A549 (cell line): ENCODE measurements at regions not wholly inside any gene's neighbourhood (a gene's known extent, or its start where the extent isn't known, plus 50 kb on each side); places are given as distances from the start of the nearest gene placed in this dataset.

ENCODE experiments used
- ATAC-seq, 2 experiments: fragments of 200-7000 bp in 1 of 2; fragments of >200 bp in 1 of 2; cut with Nextera tagmentation in 1 of 2; cut with Tn5 transposase in 1 of 2; 3 replicates each; pipeline versions ENCODE4 v1.8.0 to v1.9.1; 2018 to 2020; ENCODE audit warnings: mild to moderate bottlenecking in 1 of 2, moderate library complexity in 1 of 2
- CTCF ChIA-PET: fragments of 300-600 bp; sonication (Branson Sonifier 250); formaldehyde crosslinking; extraction: SDS; loops from one replicate; lab custom pipeline; 2021; ENCODE audit warnings: antibody characterized with exemption, inconsistent platforms; lab: Yijun Ruan, JAX
- POLR2A ChIA-PET: fragments of 350-600 bp; formaldehyde crosslinking; extraction: SDS; loops from one replicate; lab custom pipeline; 2021; ENCODE audit warnings: antibody characterized with exemption, inconsistent platforms; lab: Yijun Ruan, JAX
- DNase-seq, 2 experiments: peaks; one replicate each; pipeline versions ENCODE4 v3.0.0 to v3.0.0-alpha.2; 2011 to 2016; ENCODE audit warnings: low read depth in 1 of 2, low spot score in 1 of 2
- FAIRE-seq: peaks from 2 replicates; lab custom pipeline; 2011; peaks lifted over from hg19 to GRCh38; lab: Jason Lieb, UNC
- H3K27ac ChIP-seq, 2 experiments: fragments of >200 bp; sonication (Bioruptor Twin); formaldehyde crosslinking; 3 replicates each; pipeline ENCODE4 v1.5.1; 2016 to 2017
- H3K4me1 ChIP-seq: fragments of >200 bp; sonication (Bioruptor Twin); formaldehyde crosslinking; 3 replicates; pipeline ENCODE4 v1.6.1; 2016
- H3K4me2 ChIP-seq: fragments of >200 bp; sonication (Bioruptor Twin); formaldehyde crosslinking; 3 replicates; pipeline ENCODE4 v1.6.1; 2016
- H3K4me3 ChIP-seq: fragments of >200 bp; sonication (Bioruptor Twin); formaldehyde crosslinking; 3 replicates; pipeline ENCODE4 v1.5.1; 2016
- H3K9me3 ChIP-seq: fragments of >200 bp; sonication (Bioruptor Twin); formaldehyde crosslinking; 3 replicates; pipeline ENCODE4 v1.6.1; 2016
- ATOH8 ChIP-seq: fragments of 250-450 bp; sonication (Bioruptor Pico); IDR thresholded peaks from 2 replicates; pipeline ENCODE4 v1.5.0; 2020; ENCODE audit warnings: low read depth, mild to moderate bottlenecking, moderate library complexity
- CBX8 ChIP-seq: fragments of 200-600 bp; sonication (generic); IDR thresholded peaks from 2 replicates; pipeline ENCODE4 v1.6.1; 2016
- CHD2 ChIP-seq: fragments of 150-350 bp; IDR thresholded peaks from 2 replicates; pipeline ENCODE4 v1.6.1; 2014; ENCODE audit warnings: low read length; ENCODE audit not compliant: partially characterized antibody
- CHD4 ChIP-seq: fragments of 200-600 bp; sonication (generic); IDR thresholded peaks from 2 replicates; pipeline ENCODE4 v1.6.1; 2016; ENCODE audit warnings: antibody characterized with exemption, mild to moderate bottlenecking, borderline replicate concordance
- CTCF ChIP-seq: fragments of >200 bp; sonication (Bioruptor Twin); formaldehyde crosslinking; IDR thresholded peaks from 3 replicates; pipeline ENCODE4 v1.5.1; 2016
- FOSB ChIP-seq: fragments of 250-450 bp; sonication (Bioruptor Pico); IDR thresholded peaks from 2 replicates; pipeline ENCODE4 v1.5.0; 2020; ENCODE audit warnings: mild to moderate bottlenecking, moderate library complexity
- FOSL2 ChIP-seq, 2 experiments: fragments of 450-650 bp in 1 of 2; fragments of >200 bp in 1 of 2; sonication (Bioruptor Twin) in 1 of 2; formaldehyde crosslinking; IDR thresholded peaks; 2 replicates each; pipeline versions ENCODE4 v1.5.0 to v1.6.1; 2016 to 2020; ENCODE audit warnings: mild to moderate bottlenecking in 1 of 2, moderate library complexity in 1 of 2
- FOXS1 ChIP-seq: fragments of 250-450 bp; sonication (Bioruptor Pico); IDR thresholded peaks from 2 replicates; pipeline ENCODE4 v1.5.0; 2020; ENCODE audit warnings: mild to moderate bottlenecking, moderate library complexity
- HOXB13 ChIP-seq: fragments of 250-450 bp; sonication (Bioruptor Pico); IDR thresholded peaks from 2 replicates; pipeline ENCODE4 v1.5.0; 2020; ENCODE audit warnings: low read depth, mild to moderate bottlenecking, moderate library complexity
- HOXB5 ChIP-seq: fragments of 250-450 bp; sonication (Bioruptor Pico); IDR thresholded peaks from 2 replicates; pipeline ENCODE4 v1.5.0; 2020; ENCODE audit warnings: mild to moderate bottlenecking, moderate library complexity
- JUNB ChIP-seq: fragments of >200 bp; sonication (Bioruptor Twin); formaldehyde crosslinking; IDR thresholded peaks from 2 replicates; pipeline ENCODE4 v1.6.1; 2016
- KDM5A ChIP-seq: fragments of 200-600 bp; sonication (generic); IDR thresholded peaks from 2 replicates; pipeline ENCODE4 v1.6.1; 2016; ENCODE audit warnings: antibody characterized with exemption, mild to moderate bottlenecking
- MAFK ChIP-seq: fragments of 450-650 bp; IDR thresholded peaks from 2 replicates; pipeline ENCODE4 v1.6.1; 2014; ENCODE audit not compliant: partially characterized antibody
- PBX3 ChIP-seq: IDR thresholded peaks from 2 replicates; pipeline ENCODE4 v1.6.1; 2012
- SREBF2 ChIP-seq: fragments of 450-650 bp; IDR thresholded peaks from 2 replicates; pipeline ENCODE4 v1.6.1; 2014; ENCODE audit warnings: mild to moderate bottlenecking, moderate library complexity
- WGBS: methylation state at CpG from one replicate; pipeline ENCODE4 v1.1.6; 2017; ENCODE audit errors: missing lambda C conversion rate; 5-methylcytosine and 5-hydroxymethylcytosine counted together
- TF ChIP-seq, protein P1 (sequence below): IDR thresholded peaks from 2 replicates; pipeline ENCODE4 v1.6.1; 2012
- TF ChIP-seq, protein P2 (sequence below): fragments of 450-650 bp; IDR thresholded peaks from 2 replicates; pipeline ENCODE4 v1.6.1; 2014; ENCODE audit warnings: antibody characterized with exemption
- TF ChIP-seq, protein P3 (sequence below): fragments of 150-350 bp; IDR thresholded peaks from 2 replicates; pipeline ENCODE4 v1.6.1; 2014; ENCODE audit warnings: low read depth, mild to moderate bottlenecking, low read length

GRCh38 chr6:153720732-153721131 is 318.3 kb upstream of the OPRM1 start:
- H3K4me3 ChIP-seq = no peak overlapping the region
- no peak for FAIRE-seq
- ATAC-seq = no peak
- TF ChIP-seq, protein P1, sequence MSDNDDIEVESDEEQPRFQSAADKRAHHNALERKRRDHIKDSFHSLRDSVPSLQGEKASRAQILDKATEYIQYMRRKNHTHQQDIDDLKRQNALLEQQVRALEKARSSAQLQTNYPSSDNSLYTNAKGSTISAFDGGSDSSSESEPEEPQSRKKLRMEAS = no peak
- no peak for TF ChIP-seq PBX3
- no peak for TF ChIP-seq JUNB
- TF ChIP-seq, all 56 proteins: peak for 0
- H3K9me3 ChIP-seq = no peaks in the 10 kb centered on the region
- H3K4me2 ChIP-seq = no peak overlapping the region
- CTCF ChIA-PET = no interaction called here
- DNase-seq = no peak
- H3K4me1 ChIP-seq = no peaks in the 10 kb centered on the region
- POLR2A ChIA-PET = no interaction called here
- no peak overlapping the region for H3K27ac ChIP-seq

- no peaks in the 10 kb centered on the region for H3K4me1 ChIP-seq
- H3K4me2 ChIP-seq = no peak overlapping the region
- CTCF ChIA-PET = interaction anchor here (0.7 kb wide), 1 partner anchor 43 kb away, joined by 3 read pairs; no protein-coding TSS in a partner anchor
- POLR2A ChIA-PET = no interaction called here
- ATAC-seq = no peak
- no peak for FAIRE-seq
- TF ChIP-seq MAFK (no peak), SREBF2 (no peak), CHD4 (no peak), PBX3 (no peak)
- TF ChIP-seq, protein P2, sequence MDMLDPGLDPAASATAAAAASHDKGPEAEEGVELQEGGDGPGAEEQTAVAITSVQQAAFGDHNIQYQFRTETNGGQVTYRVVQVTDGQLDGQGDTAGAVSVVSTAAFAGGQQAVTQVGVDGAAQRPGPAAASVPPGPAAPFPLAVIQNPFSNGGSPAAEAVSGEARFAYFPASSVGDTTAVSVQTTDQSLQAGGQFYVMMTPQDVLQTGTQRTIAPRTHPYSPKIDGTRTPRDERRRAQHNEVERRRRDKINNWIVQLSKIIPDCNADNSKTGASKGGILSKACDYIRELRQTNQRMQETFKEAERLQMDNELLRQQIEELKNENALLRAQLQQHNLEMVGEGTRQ = no peak
- H3K4me3 ChIP-seq = no peak overlapping the region
- H3K9me3 ChIP-seq = no peaks in the 10 kb centered on the region
- H3K27ac ChIP-seq = no peak overlapping the region
- no peak for DNase-seq
These were observed 333.6 kb upstream of the OPRM1 start for GRCh38 chr6:153705429-153705828.

DNA sequence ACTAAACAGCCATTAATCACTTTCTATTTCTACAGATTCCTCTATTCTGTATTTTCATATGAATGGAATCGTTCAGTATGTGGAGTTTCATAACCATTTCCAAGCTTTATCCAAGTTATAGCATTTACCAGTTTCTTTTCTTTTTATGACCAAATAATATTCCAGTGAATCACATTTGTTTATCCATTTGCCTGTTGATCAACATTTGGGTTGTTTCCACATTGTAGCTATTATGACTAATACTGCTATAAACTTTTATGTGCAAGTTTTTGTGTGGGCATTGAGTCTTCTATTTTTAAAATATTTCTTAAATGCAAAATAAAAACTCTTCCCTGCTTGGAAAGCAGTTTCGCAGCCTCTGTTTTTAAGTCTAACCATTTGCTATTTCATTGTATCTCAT is 336.4 kb upstream of the OPRM1 start:
- FAIRE-seq = no peak
- 0% methylated on average over 2 of the region's 2 CpGs for WGBS
- Histone ChIP-seq H3K27ac (no peak overlapping the region), H3K4me3 (no peak overlapping the region)
- CTCF ChIA-PET = interaction anchor here (0.9 kb wide), 1 partner anchor 58 kb away, joined by 3 read pairs; no protein-coding TSS in a partner anchor
- TF ChIP-seq HOXB13 (no peak), KDM5A (no peak), FOSL2 (IDR thresholded peaks at IDR 0.05) (no peak), FOSL2 (CRISPR knock-in tag; IDR thresholded peaks at IDR 0.05) (no peak), HOXB5 (CRISPR knock-in tag) (no peak), FOSB (CRISPR knock-in tag) (no peak), FOXS1 (CRISPR knock-in tag) (no peak), CBX8 (no peak), CTCF (no peak), SREBF2 (no peak), ATOH8 (CRISPR knock-in tag) (no peak), CHD2 (no peak)
- TF ChIP-seq, protein P2 = no peak
- TF ChIP-seq, protein P3, sequence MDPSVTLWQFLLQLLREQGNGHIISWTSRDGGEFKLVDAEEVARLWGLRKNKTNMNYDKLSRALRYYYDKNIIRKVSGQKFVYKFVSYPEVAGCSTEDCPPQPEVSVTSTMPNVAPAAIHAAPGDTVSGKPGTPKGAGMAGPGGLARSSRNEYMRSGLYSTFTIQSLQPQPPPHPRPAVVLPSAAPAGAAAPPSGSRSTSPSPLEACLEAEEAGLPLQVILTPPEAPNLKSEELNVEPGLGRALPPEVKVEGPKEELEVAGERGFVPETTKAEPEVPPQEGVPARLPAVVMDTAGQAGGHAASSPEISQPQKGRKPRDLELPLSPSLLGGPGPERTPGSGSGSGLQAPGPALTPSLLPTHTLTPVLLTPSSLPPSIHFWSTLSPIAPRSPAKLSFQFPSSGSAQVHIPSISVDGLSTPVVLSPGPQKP = no peak
- TF ChIP-seq, all 56 proteins: peak for 0
- no peak for DNase-seq
- POLR2A ChIA-PET = no interaction called here
- Histone ChIP-seq H3K9me3 (no peaks in the 10 kb centered on the region), H3K4me2 (no peak overlapping the region), H3K4me1 (no peaks in the 10 kb centered on the region)
- no peak for ATAC-seq
